Activated gamma-delta T cell treated with Interleukin-2 at 50 U/mL for 16 hours (primary cell): ENCODE measurements at regions not wholly inside any gene's neighbourhood (a gene's known extent, or its start where the extent isn't known, plus 50 kb on each side); places are given as distances from the start of the nearest gene placed in this dataset.

ENCODE experiments used
- DNase-seq: peaks from one replicate; pipeline ENCODE4 v3.0.0-alpha.2; 2020

DNA sequence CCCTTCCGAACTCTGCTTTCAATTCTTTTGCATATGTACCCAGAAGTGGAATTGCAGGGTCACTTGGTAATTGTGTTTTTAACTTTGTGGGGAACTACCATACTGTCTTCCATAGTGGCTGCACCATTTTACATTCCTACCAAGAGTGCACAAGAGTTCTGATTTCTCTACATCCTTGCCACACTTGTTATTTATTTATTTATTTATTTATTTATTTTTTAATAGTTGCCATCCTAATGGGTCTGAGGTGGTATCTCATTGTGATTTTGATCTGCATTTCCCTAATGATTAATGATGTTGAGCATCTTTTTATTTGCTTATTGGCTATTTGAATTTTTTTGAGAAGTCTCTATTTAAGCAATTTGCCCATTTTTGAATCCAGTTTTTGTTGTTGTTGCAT lies 422.4 kb downstream of the PTPRU start:
- DNase-seq, result no peak

DNA sequence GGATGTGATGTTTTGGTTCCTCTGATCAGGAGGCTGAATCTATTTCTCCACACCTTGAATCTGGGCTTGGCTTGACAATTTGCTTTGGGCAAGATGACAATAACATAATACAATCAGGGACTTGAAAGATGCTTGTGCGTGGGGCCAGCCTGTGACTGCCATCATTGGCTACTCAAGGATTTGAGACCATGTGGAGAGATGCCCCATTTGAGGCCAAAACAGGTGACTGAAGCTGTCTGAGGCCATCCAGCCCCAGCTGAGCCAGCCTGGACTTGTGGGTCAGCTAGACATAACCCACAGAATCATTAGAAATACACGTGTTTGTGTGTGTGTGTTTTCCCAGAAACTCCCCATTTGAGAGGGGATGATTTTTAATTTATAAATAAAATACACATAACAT lies 421.5 kb downstream of the PTPRU start:
- no peak for DNase-seq

GRCh38 chr1:29655945-29656850 lies 419.9 kb downstream of the PTPRU start:
- no peak for DNase-seq

GRCh38 chr1:29655145-29655544 lies 418.8 kb downstream of the PTPRU start:
- DNase-seq, result no peak

- DNase-seq, result no peak
Observed at GRCh38 chr1:29653886-29654450, 417.6 kb downstream of the PTPRU start.

GRCh38 chr1:29653034-29653810 lies 416.9 kb downstream of the PTPRU start:
- DNase-seq, result no peak

DNA sequence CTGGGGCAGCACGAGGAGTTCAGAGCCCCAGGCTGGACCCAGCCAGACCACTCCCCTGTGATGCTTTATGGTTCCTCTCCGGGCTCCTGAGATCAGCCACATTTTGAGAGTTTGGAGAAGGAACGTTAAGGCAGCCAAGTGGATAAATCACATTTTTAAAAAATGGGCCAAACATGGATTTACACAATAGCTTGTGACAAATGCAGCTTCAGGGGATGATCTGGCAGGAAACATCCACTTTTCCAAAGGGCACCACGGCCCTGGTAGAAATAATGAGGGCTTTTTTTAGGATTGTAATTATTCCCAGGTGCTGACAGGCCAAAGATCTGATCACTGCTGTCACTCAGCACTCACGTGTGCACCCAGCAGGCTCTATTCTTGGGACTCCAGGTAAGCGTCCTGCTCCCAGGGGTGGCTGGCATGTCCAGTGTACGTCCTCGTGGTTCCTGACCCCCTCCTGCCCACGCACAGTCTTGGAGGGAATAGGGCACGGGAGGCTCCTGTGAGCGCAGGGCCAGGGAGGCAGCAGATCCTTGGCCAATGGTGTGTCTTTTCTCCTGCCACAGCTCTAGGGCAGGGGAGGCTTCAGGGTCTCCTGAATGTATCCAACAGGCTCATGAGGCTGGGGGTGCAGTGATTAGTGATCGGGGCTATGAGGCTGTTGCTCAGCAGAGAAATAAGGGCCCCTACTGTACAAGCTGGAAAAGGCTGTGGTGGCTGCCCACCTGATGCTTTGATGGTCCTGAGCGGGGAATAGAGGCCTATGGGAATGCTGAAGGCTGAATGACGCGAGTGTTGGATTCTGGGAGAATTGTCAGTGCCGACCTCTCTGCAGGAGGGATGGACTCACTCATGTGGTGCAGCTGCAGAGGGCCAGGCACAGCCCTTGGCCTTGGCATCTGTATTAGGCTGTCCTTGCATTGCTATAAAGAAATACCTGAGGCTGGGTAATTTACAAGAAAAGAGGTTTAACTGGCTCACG lies 415.7 kb downstream of the PTPRU start:
- no peak for DNase-seq

DNA sequence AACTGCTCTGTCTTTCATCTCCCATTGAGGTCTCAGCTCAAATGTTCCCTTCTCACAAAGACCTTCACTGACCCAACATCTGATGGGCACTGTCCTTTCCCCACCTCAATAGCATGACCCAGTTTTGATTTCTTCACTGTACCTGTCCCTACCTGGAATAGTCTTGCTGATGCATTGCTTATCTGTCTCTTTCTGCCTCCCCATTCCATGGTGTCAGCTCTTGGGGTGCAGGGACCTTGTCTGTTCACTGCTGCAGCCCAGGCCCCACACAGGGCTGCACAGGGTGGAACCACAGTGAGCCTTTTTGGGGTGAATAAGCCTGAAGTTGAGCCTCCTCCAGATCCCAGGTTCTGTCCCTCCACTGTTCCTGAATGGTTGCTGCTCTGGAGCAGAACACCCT lies 414.9 kb downstream of the PTPRU start:
- DNase-seq, result no peak

GRCh38 chr1:29650476-29650875 lies 414.2 kb downstream of the PTPRU start:
- DNase-seq, result no peak

DNA sequence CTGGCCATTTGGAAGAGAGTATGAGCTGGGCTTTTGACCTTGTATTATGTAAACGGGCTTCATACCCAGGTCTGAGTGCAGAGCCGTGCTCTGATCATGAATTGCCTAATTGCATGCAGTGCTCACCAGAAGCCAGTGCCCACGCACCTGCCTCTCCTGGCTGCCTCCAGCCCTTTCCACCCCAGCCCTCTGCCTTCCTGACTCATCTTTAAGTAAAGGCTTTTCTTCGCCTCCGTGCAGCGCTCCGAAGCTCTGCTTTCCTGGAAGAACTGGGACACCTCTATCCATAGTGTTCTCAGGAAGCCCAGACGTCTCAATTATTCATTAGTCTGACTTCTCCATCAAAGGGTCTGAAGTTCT lies 413.7 kb downstream of the PTPRU start:
- no peak for DNase-seq

DNA sequence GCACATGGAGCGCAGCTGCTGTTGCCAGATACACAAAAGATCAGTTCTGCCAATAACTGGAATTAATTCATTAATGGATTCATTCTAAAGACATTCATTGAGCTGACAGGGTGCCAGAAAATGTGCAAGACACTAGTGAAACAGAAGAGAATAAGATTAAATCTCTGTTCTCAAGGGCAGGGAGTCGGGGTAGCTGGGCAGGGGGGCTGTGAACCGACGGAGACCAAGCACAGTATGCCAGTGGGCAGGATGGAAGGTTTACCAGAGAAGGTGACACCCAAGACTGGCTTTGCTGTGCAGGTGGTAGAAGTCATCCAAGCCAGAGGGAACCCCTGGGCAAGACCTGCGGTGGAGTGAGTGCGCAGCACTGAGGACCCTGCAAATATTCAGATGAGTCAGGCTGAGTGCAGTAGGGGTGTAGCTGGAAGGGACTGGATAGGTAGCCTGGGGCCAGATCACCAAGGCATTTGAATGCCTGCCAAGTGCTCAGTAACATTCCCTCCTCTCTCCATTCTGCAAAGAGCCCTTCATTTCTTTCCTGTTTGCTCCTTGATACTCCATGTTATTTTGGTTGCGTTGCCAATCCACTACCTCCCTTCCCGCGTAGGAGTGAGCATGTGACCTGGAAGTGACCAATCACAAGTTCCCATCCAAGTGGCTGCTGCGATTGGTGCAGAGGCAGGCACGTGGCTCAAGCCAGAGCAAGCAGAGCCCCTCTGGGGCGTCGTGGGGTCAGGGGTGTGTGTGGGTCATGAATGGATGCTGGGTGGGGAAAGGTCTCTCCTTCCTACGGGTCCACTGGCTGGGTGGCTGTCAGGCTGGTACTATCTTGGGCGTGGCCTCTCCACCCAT lies 413.1 kb downstream of the PTPRU start:
- no peak for DNase-seq

- DNase-seq, result no peak
Observed at GRCh38 chr1:29648798-29649188, 412.5 kb downstream of the PTPRU start.

DNA sequence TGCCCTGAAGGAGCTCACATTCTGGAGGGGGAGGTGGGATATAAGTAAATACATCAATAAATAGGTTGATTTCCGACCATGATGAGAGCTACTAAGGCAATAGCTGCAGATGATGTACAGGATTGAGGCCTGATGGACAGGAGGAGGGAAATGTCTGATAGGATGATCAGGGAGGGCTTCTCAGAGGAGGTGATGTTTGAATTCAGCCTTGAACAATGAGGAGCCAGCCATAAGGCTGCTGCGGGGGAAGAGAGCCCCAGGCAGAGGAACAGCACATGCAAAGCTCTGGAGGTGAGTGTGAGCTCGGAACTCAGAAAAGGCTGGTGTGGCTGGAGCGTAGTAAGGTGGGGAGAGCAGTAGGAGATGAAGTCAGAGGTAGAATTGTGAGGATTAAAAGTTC lies 411.7 kb downstream of the PTPRU start:
- DNase-seq, result no peak

- no peak for DNase-seq
Observed at GRCh38 chr1:29647581-29647980, 411.3 kb downstream of the PTPRU start.

GRCh38 chr1:29646161-29646775 lies 409.9 kb downstream of the PTPRU start:
- no peak for DNase-seq

DNA sequence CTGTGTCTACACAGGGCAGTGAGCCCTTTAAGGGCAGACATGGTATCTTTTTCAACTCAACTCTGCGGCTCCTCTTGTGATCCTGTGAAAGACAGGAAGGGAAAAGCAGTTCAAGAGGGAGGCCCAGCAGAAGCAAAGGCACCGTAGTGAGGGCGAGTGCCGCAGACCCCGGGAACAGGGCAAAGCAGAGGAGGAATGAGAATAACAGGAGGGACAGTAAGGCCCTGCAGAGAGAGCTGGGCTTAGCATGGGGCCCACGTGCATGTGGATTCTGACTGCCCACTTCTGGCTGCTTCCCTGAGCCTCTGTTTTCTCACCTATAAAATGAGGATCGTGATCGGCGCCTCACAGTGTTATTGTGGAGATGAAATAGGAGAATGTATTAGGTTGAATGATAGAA lies 409.3 kb downstream of the PTPRU start:
- DNase-seq, result no peak

DNA sequence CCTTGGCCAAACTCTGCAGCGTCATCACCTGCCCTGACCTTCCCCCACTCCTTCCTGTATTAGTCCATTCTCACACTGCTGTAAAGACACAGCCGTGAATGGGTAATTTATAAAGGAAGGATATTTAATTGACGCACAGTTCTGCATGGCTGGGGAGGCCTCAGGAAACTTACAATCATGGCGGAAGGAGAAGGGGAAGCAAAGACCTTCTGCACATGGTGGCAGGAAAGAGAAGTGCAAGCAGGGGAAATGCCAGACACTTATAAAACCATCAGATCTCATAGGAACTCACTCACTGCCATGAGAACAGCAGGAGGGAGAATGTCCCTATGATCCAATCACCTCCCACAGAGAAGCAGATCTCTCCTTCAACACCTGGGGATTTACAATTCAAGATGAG lies 408.5 kb downstream of the PTPRU start:
- no peak for DNase-seq

DNA sequence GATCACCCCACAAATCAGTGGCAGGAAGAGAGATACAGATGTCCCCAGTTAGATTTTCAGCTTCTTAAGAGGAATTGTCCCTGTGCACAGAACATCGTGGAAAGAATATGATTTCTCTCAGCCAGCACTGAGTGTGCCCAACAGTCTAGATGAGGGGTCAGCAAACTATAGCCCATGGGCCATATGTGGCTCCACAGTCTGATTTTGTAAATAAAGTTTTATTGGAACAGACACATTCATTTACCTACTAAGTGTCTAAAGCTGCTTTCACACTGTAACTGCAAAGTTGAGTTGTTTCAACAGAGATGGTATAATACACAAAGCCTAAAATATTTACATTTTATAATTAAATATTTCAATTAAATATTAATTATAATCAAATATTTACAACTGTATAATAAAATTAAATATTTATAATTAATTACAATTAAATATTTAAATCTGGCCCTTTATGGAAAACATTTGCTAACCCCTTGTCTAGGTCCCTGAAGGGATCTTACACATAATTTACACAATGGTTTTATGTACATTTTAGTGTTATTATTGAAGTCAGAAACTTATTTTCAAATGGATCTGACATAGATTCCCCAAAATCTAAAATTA lies 407.6 kb downstream of the PTPRU start:
- no peak for DNase-seq

DNA sequence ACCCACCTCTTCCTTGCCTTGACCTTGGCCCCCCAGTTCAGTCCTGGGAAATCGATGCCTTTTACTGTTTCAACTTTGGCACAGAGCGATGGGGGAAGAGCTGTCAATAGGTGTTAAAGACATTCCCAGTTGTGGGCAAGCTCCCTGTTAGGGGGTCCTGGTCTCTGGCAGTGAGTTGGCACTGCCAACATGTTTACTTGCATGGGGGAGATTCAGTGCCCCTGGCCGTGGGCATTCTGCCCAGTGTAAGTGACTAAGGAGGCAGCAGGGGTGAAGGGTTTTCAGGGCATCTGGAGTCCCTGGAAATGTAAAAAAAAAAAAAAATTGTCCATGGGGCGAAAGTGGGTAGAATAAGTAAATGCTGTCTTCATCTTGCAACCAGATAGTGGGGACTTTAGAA lies 407.0 kb downstream of the PTPRU start:
- no peak for DNase-seq

GRCh38 chr1:29642519-29642918 lies 406.2 kb downstream of the PTPRU start:
- no peak for DNase-seq

DNA sequence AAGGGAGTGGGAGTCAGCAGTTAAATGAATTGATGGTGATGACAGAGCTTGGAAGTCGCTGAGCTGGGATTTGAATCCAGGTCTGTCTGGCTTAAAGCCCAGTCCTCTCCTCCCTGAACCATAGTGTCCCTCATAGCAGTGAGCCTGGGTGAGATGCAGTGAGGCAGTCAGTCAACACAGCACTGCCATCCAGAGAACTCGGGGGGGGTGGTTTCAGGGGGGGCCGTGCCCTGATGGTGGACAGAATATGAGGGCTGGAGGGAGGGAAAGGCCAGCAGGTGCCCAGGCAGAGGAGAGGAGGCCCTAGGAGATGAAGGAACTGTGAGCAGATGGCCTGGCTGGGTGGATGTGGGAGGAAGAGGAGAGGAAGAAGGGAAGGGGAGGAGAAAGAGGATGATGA lies 405.6 kb downstream of the PTPRU start:
- DNase-seq, result no peak
